ENCODE measurements at regions not wholly inside any gene's neighbourhood (a gene's known extent, or its start where the extent isn't known, plus 50 kb on each side); places are given as distances from the start of the nearest gene placed in this dataset.

DNA sequence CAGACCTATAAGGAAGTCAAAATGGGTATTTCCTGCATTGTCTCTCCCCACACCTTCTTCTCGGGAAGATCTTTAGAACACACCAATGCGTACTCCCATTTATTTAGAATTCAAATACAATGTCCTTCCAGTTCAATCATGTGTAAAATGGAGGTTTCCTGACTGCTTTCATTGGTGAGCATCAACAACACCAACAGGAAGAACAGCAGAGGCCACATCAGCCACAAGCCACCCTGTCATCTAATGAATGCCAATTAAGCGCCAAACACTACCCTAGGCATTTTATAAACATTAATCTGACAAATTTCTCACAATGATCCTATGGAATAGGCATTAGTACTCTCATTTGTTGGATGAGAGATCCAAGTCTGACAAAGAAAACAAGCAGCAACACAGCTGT lies 68.4 kb upstream of the SMLR1 start:
- Histone ChIP-seq H3K9ac (ENCODE audit: extremely low read depth, low read length, poor library complexity, severe bottlenecking) (no peak overlapping the region), H3K27me3 (ENCODE audit: control insufficient read depth, insufficient read depth, low read length, poor library complexity, severe bottlenecking) (no peaks in the 10 kb centered on the region), H3K9me3 (ENCODE audit: control insufficient read depth, low read length) (no peaks in the 10 kb centered on the region), H3K36me3 (ENCODE audit: control insufficient read depth, insufficient read depth, low read length) (no peaks in the 10 kb centered on the region), H3K4me1 (ENCODE audit: control insufficient read depth, insufficient read depth, low read length) (no peaks in the 10 kb centered on the region), H3K27ac (ENCODE audit: low read depth, low read length) (no peak overlapping the region), H3K4me3 (ENCODE audit: low read length) (no peak overlapping the region)
- H3K27me3 Mint-ChIP-seq (ENCODE audit: insufficient read depth) = no peaks in the 10 kb centered on the region
- no peak overlapping the region for H3K4me3 Mint-ChIP-seq
- no peaks in the 10 kb centered on the region for H3K36me3 Mint-ChIP-seq (ENCODE audit: low read depth)
- whole genome bisulfite sequencing, 2 experiments (ENCODE audit: insufficient coverage in 1 of 2, insufficient read length in 1 of 2) = 90 to 100% methylated on average over 1 to 3 of the region's 3 CpGs
- no peak overlapping the region for H3K27ac Mint-ChIP-seq
- TF ChIP-seq, protein P1, sequence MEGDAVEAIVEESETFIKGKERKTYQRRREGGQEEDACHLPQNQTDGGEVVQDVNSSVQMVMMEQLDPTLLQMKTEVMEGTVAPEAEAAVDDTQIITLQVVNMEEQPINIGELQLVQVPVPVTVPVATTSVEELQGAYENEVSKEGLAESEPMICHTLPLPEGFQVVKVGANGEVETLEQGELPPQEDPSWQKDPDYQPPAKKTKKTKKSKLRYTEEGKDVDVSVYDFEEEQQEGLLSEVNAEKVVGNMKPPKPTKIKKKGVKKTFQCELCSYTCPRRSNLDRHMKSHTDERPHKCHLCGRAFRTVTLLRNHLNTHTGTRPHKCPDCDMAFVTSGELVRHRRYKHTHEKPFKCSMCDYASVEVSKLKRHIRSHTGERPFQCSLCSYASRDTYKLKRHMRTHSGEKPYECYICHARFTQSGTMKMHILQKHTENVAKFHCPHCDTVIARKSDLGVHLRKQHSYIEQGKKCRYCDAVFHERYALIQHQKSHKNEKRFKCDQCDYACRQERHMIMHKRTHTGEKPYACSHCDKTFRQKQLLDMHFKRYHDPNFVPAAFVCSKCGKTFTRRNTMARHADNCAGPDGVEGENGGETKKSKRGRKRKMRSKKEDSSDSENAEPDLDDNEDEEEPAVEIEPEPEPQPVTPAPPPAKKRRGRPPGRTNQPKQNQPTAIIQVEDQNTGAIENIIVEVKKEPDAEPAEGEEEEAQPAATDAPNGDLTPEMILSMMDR (conservative IDR thresholded peaks at IDR 0.05) = no peak
- H3K4me1 Mint-ChIP-seq = peaks cover 6% of the 10 kb centered on the region
- DNase-seq = no peak
- H3K9me3 Mint-ChIP-seq = peaks cover 4% of the 10 kb centered on the region

DNA sequence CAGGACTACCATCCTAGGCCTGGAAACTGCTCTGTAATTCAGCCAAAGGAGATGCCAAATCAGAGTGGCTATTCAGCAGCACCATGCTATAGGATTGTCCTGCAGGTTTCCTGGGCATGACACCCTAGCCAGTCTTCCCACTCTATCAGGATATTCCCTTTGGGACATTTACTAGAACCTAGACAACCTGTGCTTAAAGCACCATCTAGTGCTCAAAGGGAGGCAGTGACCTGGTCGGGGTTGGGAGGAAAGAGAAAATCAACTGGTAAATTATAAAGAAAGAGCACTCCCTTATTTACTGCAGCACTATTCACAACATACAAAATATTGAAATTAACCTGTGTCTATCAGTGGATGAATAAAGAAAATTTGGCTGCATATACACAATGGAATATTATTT lies 67.2 kb upstream of the SMLR1 start:
- DNase-seq = peak; percentile 79
- Mint-ChIP-seq H3K9me3 (peaks cover 4% of the 10 kb centered on the region), H3K27me3 (ENCODE audit: insufficient read depth) (no peaks in the 10 kb centered on the region), H3K4me3 (no peak overlapping the region), H3K36me3 (ENCODE audit: low read depth) (no peaks in the 10 kb centered on the region), H3K4me1 (peaks cover 6% of the 10 kb centered on the region), H3K27ac (no peak overlapping the region)
- 20 to 60% methylated on average over 1 of the region's 1 CpG for WGBS, 2 experiments (ENCODE audit: insufficient coverage in 1 of 2, insufficient read length in 1 of 2)
- TF ChIP-seq, protein P1 (conservative IDR thresholded peaks at IDR 0.05) = peak; percentile 92
- no peak overlapping the region for H3K9ac ChIP-seq (ENCODE audit: extremely low read depth, low read length, poor library complexity, severe bottlenecking)
- no peak overlapping the region for H3K27ac ChIP-seq (ENCODE audit: low read depth, low read length)
- H3K9me3 ChIP-seq (ENCODE audit: control insufficient read depth, low read length) = no peaks in the 10 kb centered on the region
- H3K4me1 ChIP-seq (ENCODE audit: control insufficient read depth, insufficient read depth, low read length) = no peaks in the 10 kb centered on the region
- H3K27me3 ChIP-seq (ENCODE audit: control insufficient read depth, insufficient read depth, low read length, poor library complexity, severe bottlenecking) = no peaks in the 10 kb centered on the region
- no peaks in the 10 kb centered on the region for H3K36me3 ChIP-seq (ENCODE audit: control insufficient read depth, insufficient read depth, low read length)
- H3K4me3 ChIP-seq (ENCODE audit: low read length) = no peak overlapping the region

DNA sequence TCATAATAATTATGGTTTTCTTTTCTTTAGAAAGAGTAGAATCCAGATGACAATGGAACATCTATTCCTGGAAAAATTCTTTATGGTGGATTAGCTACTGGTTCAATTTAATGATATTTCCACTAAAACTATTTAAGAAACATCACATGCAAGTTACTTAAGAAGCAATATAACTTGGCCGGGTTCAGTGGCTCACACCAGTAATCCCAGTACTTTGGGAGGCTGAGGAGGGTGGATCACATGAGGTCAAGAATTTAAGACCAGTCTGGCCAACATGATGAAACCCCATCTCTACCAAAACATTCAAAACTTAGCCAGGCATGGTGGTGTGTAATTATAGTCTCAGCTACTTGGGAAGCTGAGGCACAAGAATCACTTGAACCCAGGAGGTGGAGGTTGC lies 65.9 kb upstream of the SMLR1 start:
- Mint-ChIP-seq H3K4me3 (no peak overlapping the region), H3K4me1 (no peaks in the 10 kb centered on the region), H3K27me3 (ENCODE audit: insufficient read depth) (no peaks in the 10 kb centered on the region), H3K27ac (no peak overlapping the region), H3K36me3 (ENCODE audit: low read depth) (no peaks in the 10 kb centered on the region), H3K9me3 (peaks cover 4% of the 10 kb centered on the region)
- Histone ChIP-seq H3K9ac (ENCODE audit: extremely low read depth, low read length, poor library complexity, severe bottlenecking) (no peak overlapping the region), H3K27ac (ENCODE audit: low read depth, low read length) (no peak overlapping the region), H3K36me3 (ENCODE audit: control insufficient read depth, insufficient read depth, low read length) (no peaks in the 10 kb centered on the region), H3K4me1 (ENCODE audit: control insufficient read depth, insufficient read depth, low read length) (no peaks in the 10 kb centered on the region), H3K9me3 (ENCODE audit: control insufficient read depth, low read length) (no peaks in the 10 kb centered on the region), H3K4me3 (ENCODE audit: low read length) (no peak overlapping the region), H3K27me3 (ENCODE audit: control insufficient read depth, insufficient read depth, low read length, poor library complexity, severe bottlenecking) (no peaks in the 10 kb centered on the region)
- DNase-seq = no peak
- TF ChIP-seq, protein P1 (conservative IDR thresholded peaks at IDR 0.05) = no peak
- 78 to 95% methylated on average over 1 of the region's 1 CpG for WGBS, 2 experiments (ENCODE audit: insufficient coverage in 1 of 2, insufficient read length in 1 of 2)
